ENCODE measurements at regions not wholly inside any gene's neighbourhood (a gene's known extent, or its start where the extent isn't known, plus 50 kb on each side); places are given as distances from the start of the nearest gene placed in this dataset.
"Not testable (repeated sequence)": the region's sequence is repeated elsewhere in the genome, so short reads cannot be mapped to it uniquely, and the experiment has no call there.

- ATAC-seq (no peak), DNase-seq (no peak)
- 77% methylated on average over 1 of the region's 1 CpG for WGBS
- Histone ChIP-seq H3K27me3 (ENCODE audit: control insufficient read depth, insufficient read depth) (no peaks in the 10 kb centered on the region), H3K9me3 (ENCODE audit: control insufficient read depth, low read length) (no peaks in the 10 kb centered on the region), H3K27ac (ENCODE audit: low read length) (no peak overlapping the region), H3K4me3 (ENCODE audit: low read length) (no peak overlapping the region), H3K4me1 (ENCODE audit: control insufficient read depth, insufficient read depth, low read length) (no peaks in the 10 kb centered on the region)
- intact Hi-C loops (cut with DNase I): no loop called here
Measured at GRCh38 chr5:85395526-85395925, 1010.8 kb upstream of the EDIL3 start.

GRCh38 chr5:85397451-85397850 lies 1012.8 kb upstream of the EDIL3 start:
- 89% methylated on average over 2 of the region's 2 CpGs for WGBS
- no peak for DNase-seq
- H3K27ac ChIP-seq (ENCODE audit: low read length): no peak overlapping the region

GRCh38 chr5:85428426-85428934 lies 1043.8 kb upstream of the EDIL3 start:
- no peaks in the 10 kb centered on the region for H3K27me3 ChIP-seq (ENCODE audit: control insufficient read depth, insufficient read depth)
- no peaks in the 10 kb centered on the region for H3K9me3 ChIP-seq (ENCODE audit: control insufficient read depth, low read length)
- intact Hi-C loops (cut with DNase I): no loop called here
- no peaks in the 10 kb centered on the region for H3K4me1 ChIP-seq (ENCODE audit: control insufficient read depth, insufficient read depth, low read length)
- WGBS: 36% methylated on average over 1 of the region's 1 CpG
- no peak for DNase-seq
- no peak overlapping the region for H3K4me3 ChIP-seq (ENCODE audit: low read length)
- no peak overlapping the region for H3K27ac ChIP-seq (ENCODE audit: low read length)
- ATAC-seq: no peak

More at GRCh38 chr5:85397451-85397850, 1012.8 kb upstream of the EDIL3 start:
- ATAC-seq: no peak
- no peaks in the 10 kb centered on the region for H3K27me3 ChIP-seq (ENCODE audit: control insufficient read depth, insufficient read depth)
- no peaks in the 10 kb centered on the region for H3K4me1 ChIP-seq (ENCODE audit: control insufficient read depth, insufficient read depth, low read length)
- no peaks in the 10 kb centered on the region for H3K9me3 ChIP-seq (ENCODE audit: control insufficient read depth, low read length)
- H3K4me3 ChIP-seq (ENCODE audit: low read length): no peak overlapping the region
- intact Hi-C loops (cut with DNase I): no loop called here

GRCh38 chr5:85431726-85432125 lies 1047.0 kb upstream of the EDIL3 start:
- WGBS: 82% methylated on average over 7 of the region's 7 CpGs
- H3K4me1 ChIP-seq (ENCODE audit: control insufficient read depth, insufficient read depth, low read length); H3K9me3 ChIP-seq (ENCODE audit: control insufficient read depth, low read length); H3K27ac ChIP-seq (ENCODE audit: low read length); H3K27me3 ChIP-seq (ENCODE audit: control insufficient read depth, insufficient read depth); intact Hi-C loops (cut with DNase I); ATAC-seq; H3K4me3 ChIP-seq (ENCODE audit: low read length): not testable (repeated sequence)
- peak in 2 of 3 donors; percentile 2 to 37 for DNase-seq

GRCh38 chr5:85441156-85441555 lies 1056.5 kb upstream of the EDIL3 start:
- Histone ChIP-seq H3K4me1 (ENCODE audit: control insufficient read depth, insufficient read depth, low read length) (no peaks in the 10 kb centered on the region), H3K4me3 (ENCODE audit: low read length) (no peak overlapping the region), H3K27me3 (ENCODE audit: control insufficient read depth, insufficient read depth) (no peaks in the 10 kb centered on the region), H3K9me3 (ENCODE audit: control insufficient read depth, low read length) (no peaks in the 10 kb centered on the region), H3K27ac (ENCODE audit: low read length) (no peak overlapping the region)
- no peak for DNase-seq
- intact Hi-C loops (cut with DNase I): no loop called here
- no peak for ATAC-seq
- WGBS: 46% methylated on average over 3 of the region's 3 CpGs

- Histone ChIP-seq H3K27ac (ENCODE audit: low read length) (no peak overlapping the region), H3K4me1 (ENCODE audit: control insufficient read depth, insufficient read depth, low read length) (no peaks in the 10 kb centered on the region), H3K9me3 (ENCODE audit: control insufficient read depth, low read length) (no peaks in the 10 kb centered on the region), H3K27me3 (ENCODE audit: control insufficient read depth, insufficient read depth) (no peaks in the 10 kb centered on the region), H3K4me3 (ENCODE audit: low read length) (no peak overlapping the region)
- 75% methylated on average over 3 of the region's 3 CpGs for WGBS
- intact Hi-C loops (cut with DNase I): no loop called here
- no peak for DNase-seq
- ATAC-seq: no peak
Measured at GRCh38 chr5:85441853-85442252, 1057.2 kb upstream of the EDIL3 start.

GRCh38 chr5:85452322-85453025 lies 1067.8 kb upstream of the EDIL3 start:
- Histone ChIP-seq H3K27me3 (ENCODE audit: control insufficient read depth, insufficient read depth) (no peaks in the 10 kb centered on the region), H3K27ac (ENCODE audit: low read length) (no peak overlapping the region), H3K4me1 (ENCODE audit: control insufficient read depth, insufficient read depth, low read length) (peaks cover 2% of the 10 kb centered on the region), H3K9me3 (ENCODE audit: control insufficient read depth, low read length) (no peaks in the 10 kb centered on the region), H3K4me3 (ENCODE audit: low read length) (no peak overlapping the region)
- intact Hi-C loops (cut with DNase I): no loop called here
- no peak for DNase-seq
- no peak for ATAC-seq
- 72% methylated on average over 4 of the region's 4 CpGs for WGBS

- no peaks in the 10 kb centered on the region for H3K9me3 ChIP-seq (ENCODE audit: control insufficient read depth, low read length)
- no peak for ATAC-seq
- intact Hi-C loops (cut with DNase I): no loop called here
Measured at GRCh38 chr5:85453026-85453349, 1068.3 kb upstream of the EDIL3 start.

GRCh38 chr5:85458319-85458718 lies 1073.6 kb upstream of the EDIL3 start:
- no peak for DNase-seq
- Histone ChIP-seq H3K27me3 (ENCODE audit: control insufficient read depth, insufficient read depth) (no peaks in the 10 kb centered on the region), H3K4me3 (ENCODE audit: low read length) (no peak overlapping the region), H3K4me1 (ENCODE audit: control insufficient read depth, insufficient read depth, low read length) (no peaks in the 10 kb centered on the region), H3K27ac (ENCODE audit: low read length) (no peak overlapping the region), H3K9me3 (ENCODE audit: control insufficient read depth, low read length) (no peaks in the 10 kb centered on the region)
- intact Hi-C loops (cut with DNase I): no loop called here
- no peak for ATAC-seq
- 70% methylated on average over 2 of the region's 2 CpGs for WGBS

More at GRCh38 chr5:85453026-85453349, 1068.3 kb upstream of the EDIL3 start:
- no peak overlapping the region for H3K4me3 ChIP-seq (ENCODE audit: low read length)
- H3K27me3 ChIP-seq (ENCODE audit: control insufficient read depth, insufficient read depth): no peaks in the 10 kb centered on the region
- DNase-seq: no peak
- H3K4me1 ChIP-seq (ENCODE audit: control insufficient read depth, insufficient read depth, low read length): peaks cover 2% of the 10 kb centered on the region
- no peak overlapping the region for H3K27ac ChIP-seq (ENCODE audit: low read length)

- H3K4me3 ChIP-seq (ENCODE audit: low read length): no peak overlapping the region
- 100% methylated on average over 1 of the region's 1 CpG for WGBS
- no peaks in the 10 kb centered on the region for H3K27me3 ChIP-seq (ENCODE audit: control insufficient read depth, insufficient read depth)
- no peak for ATAC-seq
- no peaks in the 10 kb centered on the region for H3K4me1 ChIP-seq (ENCODE audit: control insufficient read depth, insufficient read depth, low read length)
- no peak overlapping the region for H3K27ac ChIP-seq (ENCODE audit: low read length)
- H3K9me3 ChIP-seq (ENCODE audit: control insufficient read depth, low read length): no peaks in the 10 kb centered on the region
- no peak for DNase-seq
- intact Hi-C loops (cut with DNase I): no loop called here
Measured at GRCh38 chr5:85462957-85463356, 1078.3 kb upstream of the EDIL3 start.

GRCh38 chr5:85466423-85466822 lies 1081.7 kb upstream of the EDIL3 start:
- Histone ChIP-seq H3K27ac (ENCODE audit: low read length) (no peak overlapping the region), H3K4me1 (ENCODE audit: control insufficient read depth, insufficient read depth, low read length) (no peaks in the 10 kb centered on the region), H3K4me3 (ENCODE audit: low read length) (no peak overlapping the region), H3K27me3 (ENCODE audit: control insufficient read depth, insufficient read depth) (no peaks in the 10 kb centered on the region), H3K9me3 (ENCODE audit: control insufficient read depth, low read length) (no peaks in the 10 kb centered on the region)
- ATAC-seq (no peak), DNase-seq (no peak)
- 48% methylated on average over 1 of the region's 1 CpG for WGBS
- intact Hi-C loops (cut with DNase I): no loop called here

- intact Hi-C loops (cut with DNase I): no loop called here
- Histone ChIP-seq H3K4me1 (ENCODE audit: control insufficient read depth, insufficient read depth, low read length) (no peaks in the 10 kb centered on the region), H3K27ac (ENCODE audit: low read length) (no peak overlapping the region), H3K27me3 (ENCODE audit: control insufficient read depth, insufficient read depth) (no peaks in the 10 kb centered on the region), H3K4me3 (ENCODE audit: low read length) (no peak overlapping the region), H3K9me3 (ENCODE audit: control insufficient read depth, low read length) (no peaks in the 10 kb centered on the region)
- ATAC-seq (no peak), DNase-seq (no peak)
Measured at GRCh38 chr5:85472749-85473148, 1088.1 kb upstream of the EDIL3 start.
